Activated CD8-positive, alpha-beta T cell treated with anti-CD3 and anti-CD28 coated beads, Interleukin-2, amount 10 ng/mL, durations not matched to agents 7 days and 5 days (primary cell): ENCODE measurements at regions not wholly inside any gene's neighbourhood (a gene's known extent, or its start where the extent isn't known, plus 50 kb on each side); places are given as distances from the start of the nearest gene placed in this dataset.

Source experiments
- ATAC-seq: fragments of 150-1000 bp; cut with Tn5 transposase; one replicate; pipeline ENCODE4 v1.10.0; 2021; ENCODE audit warnings: moderate library complexity
- CTCF ChIA-PET: fragments of 350-600 bp; sonication (Branson Sonifier 250); formaldehyde crosslinking; loops from one replicate; lab custom pipeline; 2021; ENCODE audit warnings: antibody characterized with exemption; lab: Charles Lee
- POLR2A ChIA-PET: fragments of 350-600 bp; sonication (Branson Sonifier 250); formaldehyde crosslinking; loops from one replicate; lab custom pipeline; 2021; ENCODE audit warnings: antibody characterized with exemption; lab: Charles Lee
- DNase-seq: peaks from one replicate; pipeline ENCODE4 v3.0.0-alpha.2; 2020
- H3K27ac Mint-ChIP-seq: one replicate; pipeline ENCODE4 v1.8.0; 2021; ENCODE audit warnings: mild to moderate bottlenecking, mixed read lengths
- H3K27me3 Mint-ChIP-seq: one replicate; pipeline ENCODE4 v1.8.0; 2021; ENCODE audit warnings: low read depth, mixed read lengths
- H3K36me3 Mint-ChIP-seq: one replicate; pipeline ENCODE4 v1.8.0; 2021; ENCODE audit warnings: low read depth, mixed read lengths
- H3K4me1 Mint-ChIP-seq: one replicate; pipeline ENCODE4 v1.8.0; 2021; ENCODE audit warnings: low read depth, mixed read lengths
- H3K4me3 Mint-ChIP-seq: one replicate; pipeline ENCODE4 v1.8.0; 2021; ENCODE audit warnings: mild to moderate bottlenecking, mixed read lengths
- H3K9me3 Mint-ChIP-seq: one replicate; pipeline ENCODE4 v1.8.0; 2022; ENCODE audit warnings: mixed read lengths; ENCODE audit not compliant: insufficient read depth

GRCh38 chr5:29777373-29777772 is 1416.1 kb upstream of the CDH6 start:
- CTCF ChIA-PET, result no interaction called here
- ATAC-seq, result no peak
- POLR2A ChIA-PET, result no interaction called here

GRCh38 chr5:29770936-29771335 is 1422.5 kb upstream of the CDH6 start:
- Mint-ChIP-seq H3K4me3 (no peak overlapping the region), H3K36me3 (no peaks in the 10 kb centered on the region), H3K4me1 (no peaks in the 10 kb centered on the region), H3K27ac (no peak overlapping the region), H3K9me3 (peaks cover 31% of the 10 kb centered on the region), H3K27me3 (no peaks in the 10 kb centered on the region)
- CTCF ChIA-PET, result no interaction called here
- ATAC-seq (no peak), DNase-seq (no peak)
- POLR2A ChIA-PET, result no interaction called here

More at GRCh38 chr5:29777373-29777772, 1416.1 kb upstream of the CDH6 start:
- Mint-ChIP-seq H3K9me3 (peaks cover 22% of the 10 kb centered on the region), H3K27ac (no peak overlapping the region), H3K4me3 (no peak overlapping the region), H3K36me3 (no peaks in the 10 kb centered on the region), H3K4me1 (no peaks in the 10 kb centered on the region), H3K27me3 (no peaks in the 10 kb centered on the region)
- no peak for DNase-seq

DNA sequence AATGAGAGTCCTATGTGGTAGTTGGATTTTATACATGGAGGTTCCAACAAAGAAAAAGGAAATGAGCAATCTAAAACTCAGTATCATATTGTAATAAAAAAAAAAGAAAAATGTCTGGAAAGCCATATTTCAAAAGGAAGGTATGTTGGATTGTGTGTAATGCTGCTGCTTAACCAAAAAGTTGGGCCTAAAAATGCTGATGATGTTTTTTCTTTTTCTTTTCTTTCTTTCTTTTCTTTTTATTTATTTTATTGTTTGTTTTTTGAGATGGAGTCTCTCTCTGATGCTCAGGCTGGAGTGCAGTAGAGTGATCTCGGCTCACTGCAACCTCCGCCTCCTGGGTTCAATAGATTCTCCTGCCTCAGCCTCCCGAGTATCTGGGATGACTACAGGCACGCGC is 1424.0 kb upstream of the CDH6 start:
- H3K4me3 Mint-ChIP-seq, result no peak overlapping the region
- no peaks in the 10 kb centered on the region for H3K4me1 Mint-ChIP-seq
- H3K9me3 Mint-ChIP-seq, result peaks cover 31% of the 10 kb centered on the region
- ChIA-PET POLR2A (no interaction called here), CTCF (no interaction called here)
- H3K36me3 Mint-ChIP-seq, result no peaks in the 10 kb centered on the region
- H3K27ac Mint-ChIP-seq, result no peak overlapping the region
- no peaks in the 10 kb centered on the region for H3K27me3 Mint-ChIP-seq
- no peak for ATAC-seq
- no peak for DNase-seq

DNA sequence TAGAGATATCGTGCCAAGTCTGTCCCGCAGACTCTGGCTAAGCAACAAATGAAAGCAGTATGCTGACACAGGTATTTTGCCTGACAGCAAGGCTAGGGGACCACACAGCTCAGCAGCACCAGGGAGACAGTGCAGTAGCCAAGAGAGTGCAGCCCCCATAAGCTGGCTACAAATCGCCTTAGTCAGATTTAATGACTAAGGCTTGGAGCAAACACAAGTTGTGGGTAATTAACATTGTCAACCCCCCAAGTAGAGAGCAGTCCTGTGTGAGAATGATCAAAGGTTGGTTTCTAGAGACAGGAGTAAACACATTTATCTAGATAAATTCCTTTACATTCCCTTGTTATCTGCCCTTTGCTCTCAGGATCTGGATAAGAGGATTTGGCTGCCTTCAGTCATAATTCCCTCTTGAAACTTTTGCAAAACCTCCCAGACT is 1434.5 kb upstream of the CDH6 start:
- POLR2A ChIA-PET, result no interaction called here
- H3K27ac Mint-ChIP-seq, result no peak overlapping the region
- DNase-seq, result no peak

DNA sequence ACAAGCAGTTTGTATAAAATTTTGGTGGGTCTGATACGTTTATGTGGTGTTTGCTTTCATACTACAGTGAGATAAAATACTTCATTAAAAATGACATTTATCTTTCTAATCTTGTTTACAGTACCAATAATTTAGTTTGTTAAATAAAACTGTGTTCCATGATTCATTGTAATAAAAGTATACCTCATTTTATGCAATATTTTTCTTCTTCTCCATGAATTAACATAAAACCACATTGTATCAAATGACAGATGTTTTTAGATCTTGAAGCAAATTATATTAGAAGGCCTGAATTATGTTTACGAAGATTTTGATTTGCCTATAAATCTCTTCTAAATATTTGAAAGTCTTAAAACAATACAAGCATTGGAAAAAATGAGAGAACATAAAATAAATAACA is 1443.0 kb upstream of the CDH6 start:
- ChIA-PET CTCF (no interaction called here), POLR2A (no interaction called here)
- Mint-ChIP-seq H3K4me1 (no peaks in the 10 kb centered on the region), H3K27me3 (no peaks in the 10 kb centered on the region), H3K9me3 (peaks cover 12% of the 10 kb centered on the region), H3K27ac (no peak overlapping the region), H3K36me3 (no peaks in the 10 kb centered on the region), H3K4me3 (no peak overlapping the region)
- DNase-seq (no peak), ATAC-seq (no peak)

More for the DNA sequence above, 1434.5 kb upstream of the CDH6 start:
- H3K27me3 Mint-ChIP-seq, result no peaks in the 10 kb centered on the region
- no peak overlapping the region for H3K4me3 Mint-ChIP-seq
- ATAC-seq, result no peak
- no peaks in the 10 kb centered on the region for H3K4me1 Mint-ChIP-seq
- no peaks in the 10 kb centered on the region for H3K36me3 Mint-ChIP-seq
- CTCF ChIA-PET, result no interaction called here
- H3K9me3 Mint-ChIP-seq, result peaks cover 9% of the 10 kb centered on the region

- DNase-seq (no peak), ATAC-seq (no peak)
- CTCF ChIA-PET, result no interaction called here
- Mint-ChIP-seq H3K36me3 (no peaks in the 10 kb centered on the region), H3K9me3 (peaks cover 34% of the 10 kb centered on the region), H3K27me3 (no peaks in the 10 kb centered on the region), H3K4me1 (no peaks in the 10 kb centered on the region), H3K4me3 (no peak overlapping the region), H3K27ac (no peak overlapping the region)
- POLR2A ChIA-PET, result no interaction called here
Observed at GRCh38 chr5:29744618-29745017, 1448.9 kb upstream of the CDH6 start.

DNA sequence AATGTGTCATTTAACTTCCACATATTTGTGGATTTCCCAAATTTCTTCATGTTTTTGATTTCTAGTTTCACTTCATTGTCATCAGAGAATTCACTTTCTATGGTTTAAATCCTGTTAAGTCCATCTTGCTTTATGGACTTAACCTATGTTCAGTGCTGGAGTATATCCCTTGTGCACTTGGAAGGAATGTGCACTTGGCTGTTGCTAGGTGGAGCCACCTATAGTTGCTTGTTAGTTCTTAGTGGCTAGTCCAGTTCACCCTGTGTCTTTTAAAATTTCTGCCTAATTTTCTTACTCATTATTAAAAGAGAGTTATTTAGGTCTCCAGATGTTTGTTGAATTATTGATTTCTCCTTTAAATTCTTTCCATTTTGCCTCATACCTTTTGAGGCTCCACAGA is 1472.5 kb upstream of the CDH6 start:
- DNase-seq, result no peak
- Mint-ChIP-seq H3K27ac (no peak overlapping the region), H3K4me3 (no peak overlapping the region), H3K27me3 (no peaks in the 10 kb centered on the region), H3K4me1 (no peaks in the 10 kb centered on the region), H3K36me3 (no peaks in the 10 kb centered on the region), H3K9me3 (peaks cover 5% of the 10 kb centered on the region)
- ChIA-PET POLR2A (no interaction called here), CTCF (no interaction called here)
- no peak for ATAC-seq

DNA sequence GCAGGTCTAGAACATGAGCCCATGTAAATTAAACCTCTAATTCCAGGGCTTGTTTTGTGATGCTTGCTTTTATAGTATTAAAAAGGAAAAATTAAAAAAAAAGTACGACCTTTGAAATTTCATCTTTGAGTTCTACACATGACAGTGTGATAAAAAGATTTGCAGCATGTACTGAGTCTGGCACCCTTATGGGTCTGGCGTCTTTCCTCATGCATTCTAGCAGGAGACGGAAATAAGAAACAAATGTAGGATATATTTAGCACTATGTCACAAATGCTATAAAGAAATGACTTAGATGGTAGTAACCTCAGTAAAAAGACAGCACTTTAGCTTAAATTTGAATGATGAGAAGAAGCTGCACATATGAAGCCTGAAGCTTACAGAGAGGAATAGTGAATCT is 1474.3 kb upstream of the CDH6 start:
- ChIA-PET POLR2A (interaction anchor here (0.6 kb wide), 1 partner anchor 26 kb away, joined by 5 read pairs; no protein-coding TSS in a partner anchor), CTCF (no interaction called here)
- DNase-seq (no peak), ATAC-seq (no peak)
- Mint-ChIP-seq H3K4me3 (no peak overlapping the region), H3K27me3 (no peaks in the 10 kb centered on the region), H3K27ac (no peak overlapping the region), H3K36me3 (no peaks in the 10 kb centered on the region), H3K4me1 (no peaks in the 10 kb centered on the region), H3K9me3 (no peaks in the 10 kb centered on the region)

DNA sequence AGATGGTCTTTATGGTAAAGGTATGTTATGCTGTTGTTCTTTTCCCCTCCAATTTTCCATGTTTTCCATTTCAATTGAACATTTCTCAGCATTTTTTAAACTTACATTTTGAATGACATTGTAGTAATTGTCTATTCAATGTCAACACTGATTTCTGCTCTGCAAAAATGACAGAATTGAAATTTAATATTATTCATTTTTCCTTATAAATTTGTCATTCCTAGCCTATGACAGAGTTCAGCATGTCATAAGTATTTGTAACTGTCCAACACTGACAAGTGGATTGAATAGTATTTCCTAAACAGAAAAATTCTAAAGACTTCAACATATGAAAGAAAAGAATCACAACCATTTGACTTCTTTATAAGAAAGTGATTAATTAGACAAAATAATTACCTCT is 1478.3 kb upstream of the CDH6 start:
- Mint-ChIP-seq H3K4me3 (no peak overlapping the region), H3K9me3 (peaks cover 14% of the 10 kb centered on the region), H3K36me3 (no peaks in the 10 kb centered on the region), H3K27ac (no peak overlapping the region), H3K27me3 (no peaks in the 10 kb centered on the region), H3K4me1 (no peaks in the 10 kb centered on the region)
- no peak for DNase-seq
- ChIA-PET POLR2A (no interaction called here), CTCF (no interaction called here)
- no peak for ATAC-seq

GRCh38 chr5:29702875-29703274 is 1490.6 kb upstream of the CDH6 start:
- POLR2A ChIA-PET, result no interaction called here
- H3K27me3 Mint-ChIP-seq, result no peaks in the 10 kb centered on the region
- DNase-seq, result no peak

DNA sequence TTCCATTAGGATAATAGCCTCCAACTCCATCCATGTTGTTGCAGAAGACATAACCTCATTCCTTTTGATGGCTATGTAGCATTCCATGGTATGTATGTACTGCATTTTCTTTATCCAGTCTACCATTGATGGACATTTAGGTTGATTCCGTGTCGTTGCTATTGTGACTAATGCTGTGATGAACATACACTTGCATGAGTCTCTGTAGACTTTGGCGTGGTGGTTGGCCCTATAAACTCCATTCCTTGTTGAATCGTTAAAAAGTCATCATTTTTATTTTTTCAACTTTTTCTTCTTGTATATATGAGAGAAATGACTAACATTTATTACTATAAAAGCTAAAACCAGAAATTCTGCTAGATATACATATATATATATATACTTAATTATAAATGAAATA is 1491.9 kb upstream of the CDH6 start:
- no peak for DNase-seq
- no peak overlapping the region for H3K27ac Mint-ChIP-seq
- no peak overlapping the region for H3K4me3 Mint-ChIP-seq

More at GRCh38 chr5:29702875-29703274, 1490.6 kb upstream of the CDH6 start:
- Mint-ChIP-seq H3K9me3 (peaks cover 15% of the 10 kb centered on the region), H3K4me3 (no peak overlapping the region), H3K4me1 (no peaks in the 10 kb centered on the region), H3K36me3 (no peaks in the 10 kb centered on the region), H3K27ac (no peak overlapping the region)
- ATAC-seq, result no peak
- CTCF ChIA-PET, result no interaction called here

DNA sequence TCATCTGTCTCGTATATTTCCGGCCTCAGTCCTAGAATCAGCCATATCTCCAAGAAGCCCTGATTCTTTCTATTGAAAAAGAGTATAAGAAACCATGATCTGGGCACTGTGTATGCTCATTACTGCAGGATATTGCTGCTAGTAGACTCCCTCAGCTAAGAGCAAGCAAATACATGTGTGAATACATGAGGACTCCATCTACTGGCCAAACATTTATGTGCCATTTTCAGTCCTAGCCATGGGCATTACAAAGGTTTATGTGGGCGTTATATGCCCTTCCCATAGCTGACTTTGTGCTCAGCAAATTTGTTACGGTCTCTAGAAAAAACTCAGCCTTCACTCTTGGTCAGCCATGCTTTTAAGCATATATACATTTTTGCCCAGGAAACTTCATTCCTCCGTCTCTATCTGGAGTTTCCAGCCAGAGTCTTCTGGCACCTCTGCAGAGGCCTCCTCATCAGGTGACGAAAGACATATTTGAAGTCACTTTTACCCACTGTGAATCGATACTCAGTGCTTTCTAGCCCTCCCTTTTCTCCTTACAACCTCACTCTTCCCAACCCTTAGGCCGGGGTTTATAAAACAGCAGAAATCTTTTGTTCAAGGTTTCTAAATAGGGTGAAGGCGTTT is 1495.6 kb upstream of the CDH6 start:
- Mint-ChIP-seq H3K4me1 (no peaks in the 10 kb centered on the region), H3K9me3 (peaks cover 12% of the 10 kb centered on the region), H3K27ac (no peak overlapping the region), H3K4me3 (no peak overlapping the region), H3K27me3 (no peaks in the 10 kb centered on the region), H3K36me3 (no peaks in the 10 kb centered on the region)
- ChIA-PET POLR2A (no interaction called here), CTCF (no interaction called here)
- ATAC-seq (no peak), DNase-seq (no peak)

More for the DNA sequence above, 1491.9 kb upstream of the CDH6 start:
- Mint-ChIP-seq H3K27me3 (no peaks in the 10 kb centered on the region), H3K9me3 (peaks cover 21% of the 10 kb centered on the region), H3K36me3 (no peaks in the 10 kb centered on the region), H3K4me1 (no peaks in the 10 kb centered on the region)
- no peak for ATAC-seq
- ChIA-PET POLR2A (no interaction called here), CTCF (no interaction called here)

GRCh38 chr5:29697278-29697677 is 1496.2 kb upstream of the CDH6 start:
- no peak for DNase-seq
- no peaks in the 10 kb centered on the region for H3K27me3 Mint-ChIP-seq
- peaks cover 10% of the 10 kb centered on the region for H3K9me3 Mint-ChIP-seq

More at GRCh38 chr5:29697278-29697677, 1496.2 kb upstream of the CDH6 start:
- ChIA-PET CTCF (no interaction called here), POLR2A (no interaction called here)
- H3K4me1 Mint-ChIP-seq, result no peaks in the 10 kb centered on the region
- H3K27ac Mint-ChIP-seq, result no peak overlapping the region
- no peak for ATAC-seq
- H3K36me3 Mint-ChIP-seq, result no peaks in the 10 kb centered on the region
- H3K4me3 Mint-ChIP-seq, result no peak overlapping the region
